ACC112 (cell line): ENCODE measurements at regions not wholly inside any gene's neighbourhood (a gene's known extent, or its start where the extent isn't known, plus 50 kb on each side); places are given as distances from the start of the nearest gene placed in this dataset.
A peak's percentile ranks its signal among the peaks of the same experiment; 100 is the strongest.

Source experiments
- H2AFZ ChIP-seq: fragments of 200-600 bp; sonication (generic); one replicate; pipeline ENCODE4 v1.6.0; 2017; ENCODE audit warnings: antibody characterized with exemption, low read length; ENCODE audit not compliant: unreplicated experiment
- H3K27ac ChIP-seq: fragments of 200-600 bp; sonication (generic); 2 replicates; pipeline ENCODE4 v1.5.1; 2014; ENCODE audit warnings: low read depth, mild to moderate bottlenecking, antibody characterized with exemption, low read length, moderate library complexity
- H3K27me3 ChIP-seq: fragments of 200-600 bp; sonication (generic); 2 replicates; pipeline ENCODE4 v1.6.1; 2014; ENCODE audit warnings: mild to moderate bottlenecking, antibody characterized with exemption, low read length, moderate library complexity, mixed read lengths; ENCODE audit not compliant: insufficient read depth
- H3K36me3 ChIP-seq: fragments of 200-600 bp; sonication (generic); 2 replicates; pipeline ENCODE4 v1.6.1; 2016; ENCODE audit warnings: mild to moderate bottlenecking, antibody characterized with exemption, low read length, moderate library complexity, mixed read lengths; ENCODE audit not compliant: insufficient read depth
- H3K4me1 ChIP-seq: fragments of 200-600 bp; sonication (generic); one replicate; pipeline ENCODE4 v1.6.1; 2016; ENCODE audit warnings: low read length, mixed read lengths; ENCODE audit not compliant: insufficient read depth, unreplicated experiment, control insufficient read depth
- H3K4me3 ChIP-seq: fragments of 200-600 bp; sonication (generic); 2 replicates; pipeline ENCODE4 v1.5.1; 2014; ENCODE audit warnings: mild to moderate bottlenecking, low read depth, low read length
- H3K79me2 ChIP-seq: fragments of 200-600 bp; sonication (generic); one replicate; pipeline ENCODE4 v1.6.0; 2016; ENCODE audit warnings: low read length; ENCODE audit not compliant: control insufficient read depth, unreplicated experiment, insufficient read depth

- Histone ChIP-seq H3K4me1 (no peaks in the 10 kb centered on the region), H3K27ac (no peak overlapping the region), H3K79me2 (no peaks in the 10 kb centered on the region), H3K27me3 (no peaks in the 10 kb centered on the region), H2AFZ (no peak overlapping the region), H3K36me3 (no peaks in the 10 kb centered on the region), H3K4me3 (no peak overlapping the region)
Measured at GRCh38 chr6:12221856-12222255, 68.3 kb upstream of the EDN1 start.

GRCh38 chr6:12222405-12223366 lies 67.5 kb upstream of the EDN1 start:
- Histone ChIP-seq H3K79me2 (no peaks in the 10 kb centered on the region), H3K4me3 (no peak overlapping the region), H3K27me3 (no peaks in the 10 kb centered on the region), H3K36me3 (no peaks in the 10 kb centered on the region), H3K4me1 (no peaks in the 10 kb centered on the region), H3K27ac (no peak overlapping the region), H2AFZ (no peak overlapping the region)

GRCh38 chr6:12223383-12223782 lies 66.8 kb upstream of the EDN1 start:
- no peaks in the 10 kb centered on the region for H3K79me2 ChIP-seq

GRCh38 chr6:12224251-12224650 lies 65.9 kb upstream of the EDN1 start:
- Histone ChIP-seq H3K36me3 (no peaks in the 10 kb centered on the region), H3K4me3 (no peak overlapping the region), H3K27ac (no peak overlapping the region), H3K79me2 (no peaks in the 10 kb centered on the region), H2AFZ (no peak overlapping the region), H3K4me1 (no peaks in the 10 kb centered on the region), H3K27me3 (no peaks in the 10 kb centered on the region)

More at GRCh38 chr6:12223383-12223782, 66.8 kb upstream of the EDN1 start:
- H2AFZ ChIP-seq, result no peak overlapping the region
- H3K27ac ChIP-seq, result no peak overlapping the region
- H3K27me3 ChIP-seq, result no peaks in the 10 kb centered on the region
- H3K36me3 ChIP-seq, result no peaks in the 10 kb centered on the region
- H3K4me1 ChIP-seq, result no peaks in the 10 kb centered on the region
- no peak overlapping the region for H3K4me3 ChIP-seq

GRCh38 chr6:12228447-12229146 lies 61.6 kb upstream of the EDN1 start:
- Histone ChIP-seq H3K36me3 (no peaks in the 10 kb centered on the region), H3K79me2 (no peaks in the 10 kb centered on the region), H3K27ac (no peak overlapping the region), H2AFZ (no peak overlapping the region), H3K4me1 (peaks cover 10% of the 10 kb centered on the region), H3K27me3 (no peaks in the 10 kb centered on the region), H3K4me3 (no peak overlapping the region)

GRCh38 chr6:12229332-12229731 lies 60.8 kb upstream of the EDN1 start:
- Histone ChIP-seq H3K27me3 (no peaks in the 10 kb centered on the region), H3K36me3 (no peaks in the 10 kb centered on the region), H3K4me1 (peaks cover 14% of the 10 kb centered on the region), H2AFZ (no peak overlapping the region), H3K4me3 (no peak overlapping the region), H3K27ac (no peak overlapping the region), H3K79me2 (no peaks in the 10 kb centered on the region)

GRCh38 chr6:12230523-12230922 lies 59.6 kb upstream of the EDN1 start:
- no peaks in the 10 kb centered on the region for H3K79me2 ChIP-seq
- no peak overlapping the region for H2AFZ ChIP-seq
- H3K36me3 ChIP-seq, result no peaks in the 10 kb centered on the region
- no peak overlapping the region for H3K4me3 ChIP-seq
- H3K27ac ChIP-seq, result no peak overlapping the region
- peaks cover 14% of the 10 kb centered on the region for H3K4me1 ChIP-seq
- H3K27me3 ChIP-seq, result no peaks in the 10 kb centered on the region

GRCh38 chr6:12232339-12232738 lies 57.8 kb upstream of the EDN1 start:
- H3K4me3 ChIP-seq, result no peak overlapping the region
- no peak overlapping the region for H3K27ac ChIP-seq
- H3K36me3 ChIP-seq, result no peaks in the 10 kb centered on the region
- peaks cover 14% of the 10 kb centered on the region for H3K4me1 ChIP-seq
- H2AFZ ChIP-seq, result no peak overlapping the region
- no peaks in the 10 kb centered on the region for H3K79me2 ChIP-seq
- H3K27me3 ChIP-seq, result no peaks in the 10 kb centered on the region

- Histone ChIP-seq H3K4me3 (no peak overlapping the region), H2AFZ (no peak overlapping the region), H3K27ac (no peak overlapping the region), H3K36me3 (no peaks in the 10 kb centered on the region), H3K27me3 (no peaks in the 10 kb centered on the region), H3K4me1 (peaks cover 14% of the 10 kb centered on the region), H3K79me2 (no peaks in the 10 kb centered on the region)
Measured at GRCh38 chr6:12232821-12233220, 57.3 kb upstream of the EDN1 start.

- no peaks in the 10 kb centered on the region for H3K79me2 ChIP-seq
- H3K4me3 ChIP-seq, result no peak overlapping the region
- H3K27ac ChIP-seq, result no peak overlapping the region
- peak overlapping the region; percentile 39 for H2AFZ ChIP-seq
- no peaks in the 10 kb centered on the region for H3K36me3 ChIP-seq
- H3K27me3 ChIP-seq, result no peaks in the 10 kb centered on the region
- H3K4me1 ChIP-seq, result peaks cover 14% of the 10 kb centered on the region
Measured at GRCh38 chr6:12233693-12234571, 56.2 kb upstream of the EDN1 start.
